Chondrocyte (in vitro differentiated cells): ENCODE measurements at regions not wholly inside any gene's neighbourhood (a gene's known extent, or its start where the extent isn't known, plus 50 kb on each side); places are given as distances from the start of the nearest gene placed in this dataset.

Experiments
- DNase-seq: peaks from one replicate; pipeline ENCODE4 v3.0.0; 2021; ENCODE audit warnings: mixed read lengths, low spot score
- H3K27ac Mint-ChIP-seq: one replicate; pipeline ENCODE4 v1.8.0; 2021; ENCODE audit warnings: mild to moderate bottlenecking, moderate library complexity, mixed read lengths; ENCODE audit not compliant: unreplicated experiment
- H3K27me3 Mint-ChIP-seq: 2 replicates; pipeline ENCODE4 v1.8.0; 2021; ENCODE audit warnings: low read depth, mixed read lengths
- H3K36me3 Mint-ChIP-seq: 2 replicates; pipeline ENCODE4 v1.8.0; 2021; ENCODE audit warnings: low read depth, mixed read lengths
- H3K4me1 Mint-ChIP-seq: 2 replicates; pipeline ENCODE4 v1.8.0; 2021; ENCODE audit warnings: low read depth, mild to moderate bottlenecking, mixed read lengths
- H3K4me3 Mint-ChIP-seq: one replicate; pipeline ENCODE4 v1.8.0; 2021; ENCODE audit warnings: mild to moderate bottlenecking, moderate library complexity, mixed read lengths; ENCODE audit not compliant: unreplicated experiment
- H3K9me3 Mint-ChIP-seq: 2 replicates; pipeline ENCODE4 v1.8.0; 2021; ENCODE audit warnings: low read depth, mixed read lengths
- CTCF ChIP-seq: fragments of 200-600 bp; sonication (generic); IDR thresholded peaks from 2 replicates; pipeline ENCODE4 v1.5.0; 2021; ENCODE audit warnings: antibody characterized with exemption, mild to moderate bottlenecking, moderate library complexity

DNA sequence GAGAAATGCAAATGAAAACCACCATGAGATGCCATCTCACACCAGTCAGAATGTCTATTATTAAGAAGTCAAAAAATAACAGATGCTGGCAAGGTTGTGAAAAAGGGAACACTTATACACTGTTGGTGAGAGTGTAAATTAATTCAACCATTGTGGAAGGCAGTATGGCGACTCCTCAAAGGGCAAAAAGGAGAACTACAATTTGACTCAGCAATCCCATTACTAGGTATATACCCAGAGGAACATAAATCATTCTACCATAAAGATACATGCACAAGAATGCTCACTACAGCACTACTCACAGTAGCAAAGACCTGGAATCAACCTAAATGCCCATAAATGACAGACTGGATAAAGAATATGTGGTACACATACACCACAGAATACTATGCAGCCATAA is 161.1 kb upstream of the PDGFD start:
- H3K4me1 Mint-ChIP-seq: peaks cover 3% of the 10 kb centered on the region

GRCh38 chr11:104324276-104324675 is 160.3 kb upstream of the PDGFD start:
- TF ChIP-seq CTCF: no peak
- no peaks in the 10 kb centered on the region for H3K27me3 Mint-ChIP-seq
- no peaks in the 10 kb centered on the region for H3K36me3 Mint-ChIP-seq
- peaks cover 5% of the 10 kb centered on the region for H3K4me1 Mint-ChIP-seq
- H3K27ac Mint-ChIP-seq: no peak overlapping the region
- H3K9me3 Mint-ChIP-seq: no peaks in the 10 kb centered on the region
- DNase-seq: no peak
- no peak overlapping the region for H3K4me3 Mint-ChIP-seq

More for the DNA sequence above, 161.1 kb upstream of the PDGFD start:
- no peak for DNase-seq
- TF ChIP-seq CTCF: no peak
- Mint-ChIP-seq H3K9me3 (no peaks in the 10 kb centered on the region), H3K27ac (no peak overlapping the region), H3K4me3 (no peak overlapping the region), H3K27me3 (no peaks in the 10 kb centered on the region), H3K36me3 (no peaks in the 10 kb centered on the region)

- peaks cover 5% of the 10 kb centered on the region for H3K4me1 Mint-ChIP-seq
These were observed 159.9 kb upstream of the PDGFD start for GRCh38 chr11:104323841-104324240.

GRCh38 chr11:104322696-104323095 is 158.7 kb upstream of the PDGFD start:
- Mint-ChIP-seq H3K27ac (no peak overlapping the region), H3K4me1 (peaks cover 5% of the 10 kb centered on the region), H3K27me3 (no peaks in the 10 kb centered on the region), H3K4me3 (no peak overlapping the region), H3K36me3 (no peaks in the 10 kb centered on the region), H3K9me3 (no peaks in the 10 kb centered on the region)
- no peak for TF ChIP-seq CTCF
- no peak for DNase-seq

More at GRCh38 chr11:104323841-104324240, 159.9 kb upstream of the PDGFD start:
- H3K36me3 Mint-ChIP-seq: no peaks in the 10 kb centered on the region
- no peaks in the 10 kb centered on the region for H3K9me3 Mint-ChIP-seq
- H3K27me3 Mint-ChIP-seq: no peaks in the 10 kb centered on the region
- no peak for TF ChIP-seq CTCF
- no peak overlapping the region for H3K27ac Mint-ChIP-seq
- no peak overlapping the region for H3K4me3 Mint-ChIP-seq
- DNase-seq: no peak

DNA sequence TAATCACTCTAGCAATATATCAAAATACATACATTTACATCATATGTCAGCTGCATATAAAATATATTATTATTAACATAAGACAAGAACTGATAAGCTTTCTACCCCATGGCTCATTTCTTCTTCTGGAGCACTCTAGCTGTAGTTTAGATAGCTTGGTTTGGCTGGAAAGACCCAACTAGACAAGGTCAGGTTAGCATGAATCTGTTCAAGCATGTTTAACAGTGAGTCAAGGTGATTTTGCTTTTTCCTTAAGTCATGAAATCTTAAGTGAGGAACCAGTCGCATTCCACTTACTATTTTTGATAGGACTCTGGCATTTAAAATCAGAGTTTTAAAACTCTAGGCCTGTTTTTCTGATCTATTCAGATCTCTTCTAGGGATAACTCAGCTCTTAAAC is 157.0 kb upstream of the PDGFD start:
- Mint-ChIP-seq H3K36me3 (no peaks in the 10 kb centered on the region), H3K27ac (no peak overlapping the region), H3K27me3 (no peaks in the 10 kb centered on the region), H3K4me1 (peaks cover 5% of the 10 kb centered on the region), H3K4me3 (no peak overlapping the region), H3K9me3 (no peaks in the 10 kb centered on the region)
- DNase-seq: no peak
- TF ChIP-seq CTCF: no peak
